ENCODE measurements at regions not wholly inside any gene's neighbourhood (a gene's known extent, or its start where the extent isn't known, plus 50 kb on each side); places are given as distances from the start of the nearest gene placed in this dataset.

DNA sequence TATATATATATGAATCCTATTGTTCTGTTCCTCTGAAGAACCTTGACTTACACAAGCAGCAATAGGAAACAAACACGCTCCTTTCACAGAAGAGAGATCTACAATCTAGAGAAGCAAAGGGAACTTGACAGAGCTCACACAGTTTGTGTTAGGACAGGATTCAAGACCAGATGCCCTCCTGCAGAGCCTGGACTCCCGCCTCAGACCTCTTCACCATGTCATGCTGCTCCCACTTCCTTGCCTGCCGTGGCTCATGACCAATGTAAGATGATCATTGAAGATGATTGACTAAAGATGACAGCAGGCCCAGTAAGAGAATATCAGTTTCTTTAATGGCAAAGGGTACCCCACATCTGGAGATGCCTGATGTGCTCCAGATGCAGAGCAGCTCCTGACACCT, 111.2 kb upstream of the AGAP1 start:
- TF ChIP-seq BHLHE40 (IDR thresholded peaks at IDR 0.05; ENCODE audit: borderline replicate concordance) (no peak), HDGF (IDR thresholded peaks at IDR 0.05; ENCODE audit: borderline replicate concordance) (no peak)

Data from HEK293T (cell line).